ENCODE measurements at regions not wholly inside any gene's neighbourhood (a gene's known extent, or its start where the extent isn't known, plus 50 kb on each side); places are given as distances from the start of the nearest gene placed in this dataset.

DNA sequence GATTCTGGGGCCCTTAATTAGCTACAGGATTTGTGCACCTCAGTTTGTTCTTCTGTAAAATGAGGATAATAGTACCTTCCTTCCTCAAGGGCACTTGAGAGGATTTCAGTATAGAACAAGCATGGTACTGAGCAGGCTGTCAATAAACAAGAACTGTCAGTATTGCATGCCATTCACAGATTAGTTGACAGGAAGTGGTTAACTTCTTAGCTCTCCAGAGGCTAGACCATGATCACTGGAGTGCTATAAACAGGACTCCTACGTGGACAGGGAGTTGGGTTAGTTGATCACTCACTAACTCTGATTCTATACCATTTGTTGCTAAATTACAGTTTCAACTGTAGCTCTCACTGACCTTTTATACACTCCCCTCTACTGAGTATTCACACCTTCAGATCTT is 126.2 kb upstream of the DAB1 start:
- Histone ChIP-seq H3K36me3 (no peaks in the 10 kb centered on the region), H3K4me1 (no peaks in the 10 kb centered on the region), H3K9me3 (no peaks in the 10 kb centered on the region), H3K27me3 (no peaks in the 10 kb centered on the region), H3K27ac (no peak overlapping the region), H3K4me3 (no peak overlapping the region)
- intact Hi-C loops (cut with DNase I) = no loop called here
- 29 to 61% (median 46%) methylated on average over 1 of the region's 1 CpG for WGBS, 4 donors
- TF ChIP-seq, protein P1, sequence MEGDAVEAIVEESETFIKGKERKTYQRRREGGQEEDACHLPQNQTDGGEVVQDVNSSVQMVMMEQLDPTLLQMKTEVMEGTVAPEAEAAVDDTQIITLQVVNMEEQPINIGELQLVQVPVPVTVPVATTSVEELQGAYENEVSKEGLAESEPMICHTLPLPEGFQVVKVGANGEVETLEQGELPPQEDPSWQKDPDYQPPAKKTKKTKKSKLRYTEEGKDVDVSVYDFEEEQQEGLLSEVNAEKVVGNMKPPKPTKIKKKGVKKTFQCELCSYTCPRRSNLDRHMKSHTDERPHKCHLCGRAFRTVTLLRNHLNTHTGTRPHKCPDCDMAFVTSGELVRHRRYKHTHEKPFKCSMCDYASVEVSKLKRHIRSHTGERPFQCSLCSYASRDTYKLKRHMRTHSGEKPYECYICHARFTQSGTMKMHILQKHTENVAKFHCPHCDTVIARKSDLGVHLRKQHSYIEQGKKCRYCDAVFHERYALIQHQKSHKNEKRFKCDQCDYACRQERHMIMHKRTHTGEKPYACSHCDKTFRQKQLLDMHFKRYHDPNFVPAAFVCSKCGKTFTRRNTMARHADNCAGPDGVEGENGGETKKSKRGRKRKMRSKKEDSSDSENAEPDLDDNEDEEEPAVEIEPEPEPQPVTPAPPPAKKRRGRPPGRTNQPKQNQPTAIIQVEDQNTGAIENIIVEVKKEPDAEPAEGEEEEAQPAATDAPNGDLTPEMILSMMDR (IDR thresholded peaks at IDR 0.05) = no peak
- no peak for TF ChIP-seq POLR2A (IDR thresholded peaks at IDR 0.05)
- no peak for DNase-seq
- ATAC-seq = no peak

DNA sequence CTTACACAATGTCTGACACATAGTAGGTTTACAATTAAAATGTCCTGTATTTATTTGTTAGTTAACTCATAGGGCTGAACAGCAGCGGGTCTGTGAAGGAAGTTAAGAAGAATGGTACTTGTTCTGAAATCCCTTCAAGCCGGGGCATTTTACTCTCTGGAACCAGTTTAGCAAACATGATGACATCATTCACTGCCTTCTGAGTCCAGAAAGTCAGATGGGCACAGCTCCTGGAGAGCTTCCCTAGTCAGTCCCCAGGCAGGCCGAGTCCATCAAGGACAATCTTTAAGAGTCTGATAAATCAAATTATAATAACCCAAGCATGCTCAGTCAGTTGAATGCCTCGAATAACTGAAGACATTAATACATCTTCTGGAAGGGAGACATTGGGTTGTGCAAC is 125.4 kb upstream of the DAB1 start:
- 69 to 84% (median 75%) methylated on average over 4 of the region's 4 CpGs for WGBS, 4 donors
- no peak overlapping the region for H3K27ac ChIP-seq
- DNase-seq = no peak
- H3K36me3 ChIP-seq = no peaks in the 10 kb centered on the region
- intact Hi-C loops (cut with DNase I) = no loop called here
- H3K4me1 ChIP-seq = no peaks in the 10 kb centered on the region
- no peak for ATAC-seq
- TF ChIP-seq, protein P1 (IDR thresholded peaks at IDR 0.05) = no peak
- H3K27me3 ChIP-seq = no peaks in the 10 kb centered on the region
- H3K9me3 ChIP-seq = no peaks in the 10 kb centered on the region
- no peak overlapping the region for H3K4me3 ChIP-seq

DNA sequence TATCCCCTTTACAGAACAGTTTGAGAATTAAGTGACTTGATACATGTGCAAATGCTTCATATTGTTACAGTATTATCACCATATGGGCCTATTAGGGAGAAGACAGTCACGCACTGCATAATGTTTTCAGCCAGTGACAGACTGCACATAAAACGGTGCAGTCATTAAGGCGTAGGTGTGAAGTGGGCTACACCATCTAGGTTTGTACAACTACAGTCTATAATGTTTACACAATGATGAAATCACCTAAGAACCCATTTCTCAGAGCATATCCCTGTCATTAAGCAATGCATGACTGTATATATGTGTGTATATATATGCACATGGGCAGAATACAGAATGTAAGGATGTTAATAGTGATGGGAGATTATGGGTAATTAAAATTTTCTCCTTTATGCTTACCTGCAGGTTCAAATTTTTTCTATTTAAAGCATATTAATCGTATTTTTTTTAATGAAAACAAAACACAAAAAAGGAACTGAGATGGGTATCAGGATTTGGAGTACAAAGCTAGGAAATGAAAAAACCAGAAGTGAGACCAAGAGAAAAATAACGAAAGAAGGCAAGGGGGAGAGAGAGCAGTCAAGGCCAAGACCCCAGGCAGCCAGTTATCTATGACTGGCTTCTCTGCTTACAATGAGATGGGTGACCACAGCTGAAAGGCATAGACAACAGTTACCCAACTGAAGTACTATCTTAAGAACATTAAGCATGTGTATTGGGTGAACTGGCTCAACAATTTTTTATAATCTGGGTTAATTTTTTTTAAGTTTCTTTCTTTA is 122.9 kb upstream of the DAB1 start:
- intact Hi-C loops (cut with DNase I) = no loop called here
- 69 to 74% (median 72%) methylated on average over 5 of the region's 5 CpGs for WGBS, 4 donors
- Histone ChIP-seq H3K36me3 (no peaks in the 10 kb centered on the region), H3K9me3 (no peaks in the 10 kb centered on the region), H3K4me3 (no peak overlapping the region), H3K27ac (no peak overlapping the region), H3K27me3 (no peaks in the 10 kb centered on the region), H3K4me1 (no peaks in the 10 kb centered on the region)
- TF ChIP-seq, protein P1 (IDR thresholded peaks at IDR 0.05) = no peak
- TF ChIP-seq POLR2A (IDR thresholded peaks at IDR 0.05) = no peak
- no peak for DNase-seq
- no peak for ATAC-seq

DNA sequence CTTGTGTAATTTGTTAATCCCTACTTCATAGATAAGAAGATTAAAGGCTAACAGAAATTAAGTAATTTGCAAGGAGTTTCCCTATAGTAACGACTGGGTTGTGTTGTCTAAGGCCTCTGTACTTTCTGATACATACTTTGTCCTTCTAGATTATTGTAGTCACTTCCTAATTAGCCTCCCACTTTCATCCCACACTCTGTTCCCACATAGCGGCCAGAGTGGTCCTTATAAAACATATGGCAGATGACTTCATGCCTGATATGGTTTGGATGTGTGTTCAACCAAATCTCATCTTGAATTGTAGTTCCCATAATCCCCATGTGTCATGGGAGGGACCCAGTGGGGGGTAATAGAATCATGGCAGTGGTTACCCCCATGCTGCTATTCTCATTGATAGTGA is 120.5 kb upstream of the DAB1 start:
- 33 to 40% (median 35%) methylated on average over 2 of the region's 2 CpGs for WGBS, 4 donors
- no peak for TF ChIP-seq POLR2A (IDR thresholded peaks at IDR 0.05)
- TF ChIP-seq, protein P1 (IDR thresholded peaks at IDR 0.05) = no peak
- intact Hi-C loops (cut with DNase I) = no loop called here

More for the DNA sequence above, 120.5 kb upstream of the DAB1 start:
- Histone ChIP-seq H3K9me3 (no peaks in the 10 kb centered on the region), H3K27me3 (no peaks in the 10 kb centered on the region), H3K4me3 (no peak overlapping the region), H3K4me1 (no peaks in the 10 kb centered on the region), H3K27ac (no peak overlapping the region), H3K36me3 (no peaks in the 10 kb centered on the region)
- ATAC-seq (no peak), DNase-seq (no peak)
